ENCODE measurements at regions not wholly inside any gene's neighbourhood (a gene's known extent, or its start where the extent isn't known, plus 50 kb on each side); places are given as distances from the start of the nearest gene placed in this dataset.

- no peak overlapping the region for H3K27ac ChIP-seq (ENCODE audit: low read depth, low read length)
- WGBS (ENCODE audit: insufficient coverage) = no CpG with 5 or more reads among the region's 1 CpG
- DNase-seq (ENCODE audit: low read depth in 4 of 6, low spot score in 6 of 6) = no peak
- H3K9me3 ChIP-seq (ENCODE audit: control insufficient read depth, insufficient read depth, low read length) = no peaks in the 10 kb centered on the region
- no peak overlapping the region for H3K4me3 ChIP-seq (ENCODE audit: low read depth, low read length)
- H3K36me3 ChIP-seq (ENCODE audit: control insufficient read depth, insufficient read depth, low read length) = no peaks in the 10 kb centered on the region
- no peaks in the 10 kb centered on the region for H3K4me1 ChIP-seq (ENCODE audit: control insufficient read depth, insufficient read depth, low read length)
- no peaks in the 10 kb centered on the region for H3K27me3 ChIP-seq (ENCODE audit: control insufficient read depth, insufficient read depth, low read length)
Measured at GRCh38 chr1:103160281-103160680, 52.0 kb upstream of the COL11A1 start.
